Osteocyte (in vitro differentiated cells): ENCODE measurements at regions not wholly inside any gene's neighbourhood (a gene's known extent, or its start where the extent isn't known, plus 50 kb on each side); places are given as distances from the start of the nearest gene placed in this dataset.
"Not testable (repeated sequence)": the region's sequence is repeated elsewhere in the genome, so short reads cannot be mapped to it uniquely, and the experiment has no call there.

Experiments
- DNase-seq: peaks from one replicate; pipeline ENCODE4 v3.0.0; 2021; ENCODE audit warnings: mixed read lengths; ENCODE audit not compliant: unreplicated experiment; ENCODE audit errors: extremely low spot score
- H3K27ac Mint-ChIP-seq: one replicate; pipeline ENCODE4 v1.8.0; 2021; ENCODE audit warnings: mild to moderate bottlenecking, mixed read lengths; ENCODE audit not compliant: unreplicated experiment
- H3K27me3 Mint-ChIP-seq: one replicate; pipeline ENCODE4 v1.8.0; 2021; ENCODE audit warnings: mixed read lengths; ENCODE audit not compliant: unreplicated experiment
- H3K36me3 Mint-ChIP-seq: one replicate; pipeline ENCODE4 v1.8.0; 2021; ENCODE audit warnings: mixed read lengths; ENCODE audit not compliant: unreplicated experiment
- H3K4me1 Mint-ChIP-seq: one replicate; pipeline ENCODE4 v1.8.0; 2021; ENCODE audit warnings: mixed read lengths; ENCODE audit not compliant: unreplicated experiment
- H3K4me3 Mint-ChIP-seq: one replicate; pipeline ENCODE4 v1.8.0; 2021; ENCODE audit warnings: mild to moderate bottlenecking, moderate library complexity, mixed read lengths; ENCODE audit not compliant: unreplicated experiment
- H3K9me3 Mint-ChIP-seq: one replicate; pipeline ENCODE4 v1.8.0; 2021; ENCODE audit warnings: mixed read lengths; ENCODE audit not compliant: unreplicated experiment
- TF ChIP-seq, protein P1 (sequence below): fragments of 200-600 bp; sonication (generic); IDR thresholded peaks from 2 replicates; pipeline ENCODE4 v1.5.0; 2021; ENCODE audit warnings: antibody characterized with exemption, mild to moderate bottlenecking, moderate library complexity

DNA sequence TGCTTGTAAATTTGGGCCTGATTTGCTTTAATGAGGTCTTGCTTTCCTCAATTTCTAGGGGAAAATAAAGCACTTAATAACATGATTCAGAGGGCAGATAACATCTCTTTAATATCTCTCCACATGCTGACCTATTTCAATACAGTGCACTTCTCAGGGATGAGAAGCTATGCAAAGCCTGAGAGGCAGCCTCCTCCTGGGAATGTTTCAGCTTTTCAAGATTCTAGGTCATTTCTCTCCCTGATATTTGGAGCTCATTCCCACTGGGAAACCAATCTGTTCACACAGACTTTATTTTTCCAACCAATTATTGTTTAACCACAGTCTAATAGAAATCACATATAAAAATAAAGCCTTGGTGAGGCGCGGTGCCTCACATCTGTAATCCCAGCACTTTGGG is 67.0 kb upstream of the LSAMP start:
- DNase-seq: no peak
- no peaks in the 10 kb centered on the region for H3K4me1 Mint-ChIP-seq
- H3K4me3 Mint-ChIP-seq: no peak overlapping the region
- H3K36me3 Mint-ChIP-seq: no peaks in the 10 kb centered on the region
- TF ChIP-seq, protein P1, sequence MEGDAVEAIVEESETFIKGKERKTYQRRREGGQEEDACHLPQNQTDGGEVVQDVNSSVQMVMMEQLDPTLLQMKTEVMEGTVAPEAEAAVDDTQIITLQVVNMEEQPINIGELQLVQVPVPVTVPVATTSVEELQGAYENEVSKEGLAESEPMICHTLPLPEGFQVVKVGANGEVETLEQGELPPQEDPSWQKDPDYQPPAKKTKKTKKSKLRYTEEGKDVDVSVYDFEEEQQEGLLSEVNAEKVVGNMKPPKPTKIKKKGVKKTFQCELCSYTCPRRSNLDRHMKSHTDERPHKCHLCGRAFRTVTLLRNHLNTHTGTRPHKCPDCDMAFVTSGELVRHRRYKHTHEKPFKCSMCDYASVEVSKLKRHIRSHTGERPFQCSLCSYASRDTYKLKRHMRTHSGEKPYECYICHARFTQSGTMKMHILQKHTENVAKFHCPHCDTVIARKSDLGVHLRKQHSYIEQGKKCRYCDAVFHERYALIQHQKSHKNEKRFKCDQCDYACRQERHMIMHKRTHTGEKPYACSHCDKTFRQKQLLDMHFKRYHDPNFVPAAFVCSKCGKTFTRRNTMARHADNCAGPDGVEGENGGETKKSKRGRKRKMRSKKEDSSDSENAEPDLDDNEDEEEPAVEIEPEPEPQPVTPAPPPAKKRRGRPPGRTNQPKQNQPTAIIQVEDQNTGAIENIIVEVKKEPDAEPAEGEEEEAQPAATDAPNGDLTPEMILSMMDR: no peak
- H3K27ac Mint-ChIP-seq: no peak overlapping the region
- no peaks in the 10 kb centered on the region for H3K27me3 Mint-ChIP-seq
- no peaks in the 10 kb centered on the region for H3K9me3 Mint-ChIP-seq

DNA sequence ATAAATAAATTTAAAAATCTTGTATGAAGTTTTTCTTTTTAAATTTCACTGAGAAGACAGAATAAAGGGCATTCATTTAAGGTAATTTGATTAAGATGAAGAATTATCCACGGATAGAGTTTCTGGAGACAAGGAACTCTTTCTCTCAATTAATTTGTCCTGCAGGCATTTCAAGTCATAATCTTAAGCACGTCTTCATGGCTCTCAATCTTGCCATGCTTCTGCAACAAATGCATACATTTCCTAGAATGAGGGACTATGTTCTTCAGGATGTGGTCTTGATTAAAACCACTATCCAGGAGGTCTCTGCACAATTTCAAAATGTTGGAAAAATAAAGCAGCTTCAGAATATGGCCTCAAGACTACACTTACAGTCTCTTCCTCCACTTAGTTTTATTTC is 67.6 kb upstream of the LSAMP start:
- Mint-ChIP-seq H3K4me1 (no peaks in the 10 kb centered on the region), H3K27me3 (no peaks in the 10 kb centered on the region), H3K9me3 (no peaks in the 10 kb centered on the region), H3K36me3 (no peaks in the 10 kb centered on the region), H3K27ac (no peak overlapping the region), H3K4me3 (no peak overlapping the region)
- no peak for DNase-seq
- TF ChIP-seq, protein P1: no peak

DNA sequence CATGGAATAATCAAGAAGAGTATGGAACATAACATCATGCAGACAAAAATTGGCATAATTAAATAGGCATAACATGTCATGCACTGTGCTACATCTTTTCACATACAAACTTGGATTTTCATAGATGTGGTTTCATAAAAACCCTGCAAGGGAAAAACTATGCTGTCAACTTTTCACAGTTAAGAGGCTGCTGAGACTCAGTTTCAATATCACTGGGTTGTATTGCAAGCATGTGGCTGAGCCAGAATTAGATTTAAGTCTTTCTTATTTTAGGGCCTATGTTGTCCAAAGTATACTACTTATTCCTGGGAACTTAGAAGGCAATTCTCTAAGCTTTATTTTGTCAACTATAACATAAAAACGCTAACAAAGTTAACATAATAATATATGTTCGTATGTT is 70.7 kb upstream of the LSAMP start:
- Mint-ChIP-seq H3K36me3 (no peaks in the 10 kb centered on the region), H3K27me3 (no peaks in the 10 kb centered on the region), H3K9me3 (no peaks in the 10 kb centered on the region), H3K4me3 (no peak overlapping the region), H3K27ac (no peak overlapping the region), H3K4me1 (no peaks in the 10 kb centered on the region)
- TF ChIP-seq, protein P1: no peak
- DNase-seq: no peak

DNA sequence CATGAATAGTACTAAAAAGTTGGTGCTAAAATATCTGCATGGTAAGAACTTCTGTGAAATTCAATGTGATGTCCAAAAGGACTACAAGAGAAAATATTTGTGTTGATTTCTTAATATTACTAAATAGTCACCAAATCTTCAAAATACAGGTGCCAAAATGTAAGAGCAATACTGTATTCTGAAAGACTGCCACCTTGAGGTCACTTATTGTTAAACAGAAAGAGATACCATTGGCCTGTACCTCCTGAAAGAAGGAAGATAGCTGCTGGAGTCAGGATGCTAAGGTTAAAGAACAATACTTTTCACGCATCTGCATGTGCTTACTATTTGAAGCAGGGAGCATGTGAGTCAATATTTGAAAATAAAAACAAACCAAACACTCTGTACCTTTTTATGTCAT is 72.0 kb upstream of the LSAMP start:
- DNase-seq: no peak
- H3K9me3 Mint-ChIP-seq: no peaks in the 10 kb centered on the region
- H3K27me3 Mint-ChIP-seq: no peaks in the 10 kb centered on the region
- TF ChIP-seq, protein P1: peak; percentile 38
- H3K36me3 Mint-ChIP-seq: no peaks in the 10 kb centered on the region
- H3K4me3 Mint-ChIP-seq: no peak overlapping the region
- no peaks in the 10 kb centered on the region for H3K4me1 Mint-ChIP-seq
- H3K27ac Mint-ChIP-seq: no peak overlapping the region

DNA sequence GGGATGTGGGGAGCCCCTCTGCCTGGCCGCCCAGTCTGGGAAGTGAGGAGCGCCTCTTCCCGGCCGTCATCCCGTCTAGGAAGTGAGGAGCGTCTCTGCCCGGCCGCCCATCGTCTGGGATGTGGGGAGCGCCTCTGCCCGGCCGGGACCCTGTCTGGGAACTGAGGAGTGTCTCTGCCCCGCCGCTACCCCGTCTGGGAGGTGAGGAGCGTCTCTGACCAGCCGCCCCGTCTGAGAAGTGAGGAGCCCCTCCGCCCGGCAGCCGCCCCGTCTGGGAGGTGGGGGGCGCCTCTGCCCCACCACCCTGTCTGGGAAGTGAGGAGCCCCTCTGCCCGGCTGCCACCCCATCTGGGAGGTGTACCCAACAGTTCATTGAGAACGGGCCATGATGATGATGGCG is 73.8 kb upstream of the LSAMP start:
- H3K27ac Mint-ChIP-seq, H3K4me1 Mint-ChIP-seq, H3K4me3 Mint-ChIP-seq, DNase-seq, H3K9me3 Mint-ChIP-seq, H3K36me3 Mint-ChIP-seq, H3K27me3 Mint-ChIP-seq: not testable (repeated sequence)

DNA sequence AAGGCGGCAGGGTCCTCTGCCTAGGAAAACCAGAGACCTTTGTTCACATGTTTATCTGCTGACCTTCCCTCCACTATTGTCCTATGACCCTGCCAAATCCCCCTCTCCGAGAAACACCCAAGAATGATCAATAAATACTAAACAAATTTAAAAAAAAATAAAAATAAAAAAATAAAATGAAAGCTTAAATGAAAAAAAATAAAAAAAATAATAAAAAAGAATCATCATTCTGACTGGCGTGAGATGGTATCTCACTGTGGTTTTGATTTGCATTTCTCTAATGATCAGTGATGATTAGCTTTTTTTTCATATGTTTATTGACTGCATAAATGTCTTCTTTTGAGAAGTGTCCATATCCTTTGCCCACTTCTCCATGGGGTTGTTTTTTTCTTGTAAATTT is 74.5 kb upstream of the LSAMP start:
- not testable (repeated sequence) for H3K27me3 Mint-ChIP-seq, DNase-seq, H3K36me3 Mint-ChIP-seq, H3K4me3 Mint-ChIP-seq, H3K4me1 Mint-ChIP-seq, H3K9me3 Mint-ChIP-seq, H3K27ac Mint-ChIP-seq
